Stimulated activated naive CD4-positive, alpha-beta T cell treated with Interleukin-2 at 50 U/mL for 16 hours (primary cell): ENCODE measurements at regions not wholly inside any gene's neighbourhood (a gene's known extent, or its start where the extent isn't known, plus 50 kb on each side); places are given as distances from the start of the nearest gene placed in this dataset.
"Not testable (repeated sequence)": the region's sequence is repeated elsewhere in the genome, so short reads cannot be mapped to it uniquely, and the experiment has no call there.

Source experiments
- DNase-seq: peaks from one replicate; lab custom pipeline; 2025; lab: John Stamatoyannopoulos, UW

- no peak for DNase-seq
Measured at GRCh38 chr6:56904068-56904467, 50.8 kb upstream of the BEND6 start.

GRCh38 chr6:56902641-56903464, 52.1 kb upstream of the BEND6 start:
- no peak for DNase-seq

- no peak for DNase-seq
Measured at GRCh38 chr6:56900784-56901183, 54.1 kb upstream of the BEND6 start.

GRCh38 chr6:56899753-56900152, 55.2 kb upstream of the BEND6 start:
- DNase-seq: no peak

- DNase-seq: no peak
Measured at GRCh38 chr6:56899311-56899710, 55.6 kb upstream of the BEND6 start.

GRCh38 chr6:56897789-56898529, 56.9 kb upstream of the BEND6 start:
- no peak for DNase-seq

- no peak for DNase-seq
Measured at GRCh38 chr6:56891754-56892153, 63.2 kb upstream of the BEND6 start.

- DNase-seq: no peak
Measured at GRCh38 chr6:56890683-56891429, 64.1 kb upstream of the BEND6 start.

- no peak for DNase-seq
Measured at GRCh38 chr6:56890066-56890465, 64.8 kb upstream of the BEND6 start.

- DNase-seq: no peak
Measured at GRCh38 chr6:56889492-56889891, 65.4 kb upstream of the BEND6 start.

- DNase-seq: no peak
Measured at GRCh38 chr6:56888687-56889086, 66.2 kb upstream of the BEND6 start.

- no peak for DNase-seq
Measured at GRCh38 chr6:56887086-56887485, 67.8 kb upstream of the BEND6 start.

GRCh38 chr6:56877922-56878321, 77.0 kb upstream of the BEND6 start:
- DNase-seq: no peak

GRCh38 chr6:56875961-56876360, 78.9 kb upstream of the BEND6 start:
- no peak for DNase-seq

GRCh38 chr6:56875523-56875922, 79.4 kb upstream of the BEND6 start:
- no peak for DNase-seq

- DNase-seq: no peak
Measured at GRCh38 chr6:56874328-56874727, 80.6 kb upstream of the BEND6 start.

GRCh38 chr6:56870053-56870452, 84.9 kb upstream of the BEND6 start:
- DNase-seq: not testable (repeated sequence)

- no peak for DNase-seq
Measured at GRCh38 chr6:56869346-56869745, 85.6 kb upstream of the BEND6 start.

GRCh38 chr6:56868687-56869086, 86.2 kb upstream of the BEND6 start:
- no peak for DNase-seq

GRCh38 chr6:56866917-56867522, 87.9 kb upstream of the BEND6 start:
- no peak for DNase-seq

GRCh38 chr6:56865081-56865875, 89.6 kb upstream of the BEND6 start:
- DNase-seq: no peak
